DOHH2 (cell line): ENCODE measurements at regions not wholly inside any gene's neighbourhood (a gene's known extent, or its start where the extent isn't known, plus 50 kb on each side); places are given as distances from the start of the nearest gene placed in this dataset.

Source experiments
- H3F3A ChIP-seq: fragments of 200-600 bp; sonication (generic), shearing (Covaris generic); 2 replicates; pipeline ENCODE4 v1.6.0; 2016; ENCODE audit warnings: antibody characterized with exemption, mild to moderate bottlenecking; ENCODE audit not compliant: control insufficient read depth, insufficient read depth
- H3K27ac ChIP-seq: fragments of 200-600 bp; sonication (generic); 2 replicates; pipeline ENCODE4 v1.5.1; 2014; ENCODE audit warnings: low read depth, mild to moderate bottlenecking, low read length, moderate library complexity
- H3K27me3 ChIP-seq: fragments of 200-600 bp; sonication (generic); 2 replicates; pipeline ENCODE4 v1.6.1; 2014; ENCODE audit warnings: mild to moderate bottlenecking, low read length, mixed read lengths; ENCODE audit not compliant: control insufficient read depth
- H3K36me3 ChIP-seq: fragments of 200-600 bp; sonication (generic); 2 replicates; pipeline ENCODE4 v1.6.1; 2014; ENCODE audit warnings: mild to moderate bottlenecking, low read length, moderate library complexity, mixed read lengths; ENCODE audit not compliant: control insufficient read depth
- H3K4me1 ChIP-seq: fragments of 200-600 bp; sonication (generic); 2 replicates; pipeline ENCODE4 v1.6.1; 2014; ENCODE audit warnings: mild to moderate bottlenecking, low read length, mixed read lengths; ENCODE audit not compliant: control insufficient read depth
- H3K4me2 ChIP-seq: fragments of 200-600 bp; sonication (generic); 2 replicates; pipeline ENCODE4 v1.6.0; 2014; ENCODE audit warnings: mild to moderate bottlenecking, low read length, moderate library complexity
- H3K4me3 ChIP-seq: fragments of 200-600 bp; sonication (generic); 2 replicates; pipeline ENCODE4 v1.5.1; 2014; ENCODE audit warnings: mild to moderate bottlenecking, low read length, mixed read lengths
- H3K79me2 ChIP-seq: fragments of 200-600 bp; sonication (generic); 2 replicates; pipeline ENCODE4 v1.6.1; 2014; ENCODE audit warnings: mild to moderate bottlenecking, low read length, mixed read lengths; ENCODE audit not compliant: control insufficient read depth
- H3K9me2 ChIP-seq: fragments of 200-600 bp; sonication (generic); replicated peaks from 2 replicates; pipeline ENCODE4 v1.6.1; 2014; ENCODE audit warnings: mild to moderate bottlenecking, low read length, mixed read lengths; ENCODE audit not compliant: control insufficient read depth
- H3K9me3 ChIP-seq: fragments of 200-600 bp; sonication (generic); 2 replicates; pipeline ENCODE4 v1.6.1; 2014; ENCODE audit warnings: antibody characterized with exemption, low read length, mixed read lengths; ENCODE audit not compliant: control insufficient read depth, insufficient read depth
- H4K20me1 ChIP-seq: fragments of 200-600 bp; sonication (generic); 2 replicates; pipeline ENCODE4 v1.6.0; 2014; ENCODE audit warnings: low read depth, mild to moderate bottlenecking, antibody characterized with exemption, low read length, moderate library complexity; ENCODE audit not compliant: control insufficient read depth, insufficient read depth
- EZH2phosphoT487 ChIP-seq: fragments of 200-600 bp; sonication (generic); IDR thresholded peaks from 2 replicates; pipeline ENCODE4 v1.6.1; 2017; ENCODE audit warnings: borderline replicate concordance, mild to moderate bottlenecking, antibody characterized with exemption, low read length, moderate library complexity, mixed read lengths
- TF ChIP-seq, protein P1 (sequence below): fragments of 200-600 bp; sonication (generic); IDR thresholded peaks from one replicate; pipeline ENCODE4 v1.5.1; 2014; ENCODE audit warnings: antibody characterized with exemption, mild to moderate bottlenecking, low read depth, low read length; ENCODE audit not compliant: poor library complexity, severe bottlenecking

DNA sequence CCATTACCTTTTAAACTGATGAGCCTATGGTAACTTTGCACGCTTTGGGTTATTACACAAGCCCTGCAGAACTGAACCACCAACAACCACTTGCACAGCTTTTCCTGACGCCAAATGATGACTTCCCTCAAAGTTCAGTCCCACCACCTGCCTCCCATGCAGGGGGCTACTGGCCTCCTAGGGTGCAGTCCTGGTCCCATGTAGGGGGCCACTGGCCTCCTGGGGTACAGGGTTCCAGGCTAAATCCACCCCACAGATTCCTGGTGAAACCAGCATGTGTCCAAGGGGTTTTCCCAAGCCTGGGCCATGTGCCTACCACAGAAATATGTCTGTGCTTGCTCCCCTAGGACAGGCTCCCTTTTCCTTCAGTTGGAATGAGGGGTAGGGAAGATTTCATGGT, 73.4 kb upstream of the ZNF678 start:
- Histone ChIP-seq H3K9me3 (peaks cover 3% of the 10 kb centered on the region; the same call in 1 of the 2 replicates), H3K27me3 (no peaks in the 10 kb centered on the region), H3K9me2 (no peaks in the 10 kb centered on the region), H3K4me3 (no peak overlapping the region), H3K4me2 (no peak overlapping the region), H4K20me1 (no peaks in the 10 kb centered on the region), H3K27ac (no peak overlapping the region), H3K79me2 (no peaks in the 10 kb centered on the region), H3K4me1 (no peaks in the 10 kb centered on the region), H3K36me3 (no peaks in the 10 kb centered on the region), H3F3A (no peaks in the 10 kb centered on the region)
- TF ChIP-seq, protein P1, sequence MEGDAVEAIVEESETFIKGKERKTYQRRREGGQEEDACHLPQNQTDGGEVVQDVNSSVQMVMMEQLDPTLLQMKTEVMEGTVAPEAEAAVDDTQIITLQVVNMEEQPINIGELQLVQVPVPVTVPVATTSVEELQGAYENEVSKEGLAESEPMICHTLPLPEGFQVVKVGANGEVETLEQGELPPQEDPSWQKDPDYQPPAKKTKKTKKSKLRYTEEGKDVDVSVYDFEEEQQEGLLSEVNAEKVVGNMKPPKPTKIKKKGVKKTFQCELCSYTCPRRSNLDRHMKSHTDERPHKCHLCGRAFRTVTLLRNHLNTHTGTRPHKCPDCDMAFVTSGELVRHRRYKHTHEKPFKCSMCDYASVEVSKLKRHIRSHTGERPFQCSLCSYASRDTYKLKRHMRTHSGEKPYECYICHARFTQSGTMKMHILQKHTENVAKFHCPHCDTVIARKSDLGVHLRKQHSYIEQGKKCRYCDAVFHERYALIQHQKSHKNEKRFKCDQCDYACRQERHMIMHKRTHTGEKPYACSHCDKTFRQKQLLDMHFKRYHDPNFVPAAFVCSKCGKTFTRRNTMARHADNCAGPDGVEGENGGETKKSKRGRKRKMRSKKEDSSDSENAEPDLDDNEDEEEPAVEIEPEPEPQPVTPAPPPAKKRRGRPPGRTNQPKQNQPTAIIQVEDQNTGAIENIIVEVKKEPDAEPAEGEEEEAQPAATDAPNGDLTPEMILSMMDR, result no peak
- no peak for TF ChIP-seq EZH2phosphoT487

DNA sequence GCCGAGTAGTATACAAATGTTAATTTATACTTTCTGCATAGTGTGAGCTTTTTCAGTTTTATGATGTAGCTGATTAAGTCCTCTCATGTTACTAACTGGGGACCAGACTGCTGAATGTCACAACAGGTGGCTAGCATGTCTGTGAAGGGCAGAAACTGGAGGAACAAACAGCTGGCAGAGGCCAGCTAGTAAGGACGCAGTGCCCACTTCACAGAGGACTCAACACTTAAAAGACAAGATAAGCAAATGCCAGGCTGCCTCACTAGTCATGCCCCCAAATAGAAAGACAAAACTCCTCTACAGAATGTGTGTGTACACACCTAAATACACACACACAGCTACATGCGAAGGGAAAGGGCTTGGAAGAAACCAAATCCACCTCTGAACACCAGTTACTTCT, 73.8 kb upstream of the ZNF678 start:
- H3K36me3 ChIP-seq, result no peaks in the 10 kb centered on the region
- H3K4me2 ChIP-seq, result no peak overlapping the region
- no peak overlapping the region for H3K4me3 ChIP-seq
- TF ChIP-seq, protein P1, result no peak
- TF ChIP-seq EZH2phosphoT487, result no peak
- no peaks in the 10 kb centered on the region for H3K79me2 ChIP-seq
- no peaks in the 10 kb centered on the region for H3K9me2 ChIP-seq
- H3F3A ChIP-seq, result no peaks in the 10 kb centered on the region
- H3K4me1 ChIP-seq, result no peaks in the 10 kb centered on the region
- no peak overlapping the region for H3K27ac ChIP-seq
- H3K27me3 ChIP-seq, result no peaks in the 10 kb centered on the region
- no peaks in the 10 kb centered on the region for H4K20me1 ChIP-seq
- H3K9me3 ChIP-seq, result peaks cover 3% of the 10 kb centered on the region; the same call in 1 of the 2 replicates

DNA sequence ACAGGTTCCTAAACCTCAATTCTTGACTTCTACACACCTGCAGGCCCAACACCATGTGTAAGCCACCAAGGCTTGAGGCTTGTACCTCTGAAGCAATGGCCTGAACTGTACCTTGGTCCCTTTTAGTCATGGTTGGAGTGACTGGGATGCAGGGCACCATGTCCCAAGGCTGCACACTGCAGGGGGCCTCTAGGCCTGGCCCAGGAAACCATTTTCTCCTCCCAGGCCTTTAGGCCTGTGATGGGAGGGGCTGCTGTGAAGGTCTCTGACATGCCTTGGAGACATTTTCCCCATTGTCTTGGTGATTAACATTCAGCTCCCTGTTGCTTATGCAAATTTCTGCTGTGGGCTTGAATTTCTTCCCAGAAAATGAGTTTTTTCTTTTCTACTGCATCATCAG, 75.8 kb upstream of the ZNF678 start:
- H3K36me3 ChIP-seq, result no peaks in the 10 kb centered on the region
- no peaks in the 10 kb centered on the region for H3K4me1 ChIP-seq
- H3K27me3 ChIP-seq, result no peaks in the 10 kb centered on the region
- no peaks in the 10 kb centered on the region for H3K9me2 ChIP-seq
- H3K4me3 ChIP-seq, result no peak overlapping the region
- H4K20me1 ChIP-seq, result no peaks in the 10 kb centered on the region
- peaks cover 3% of the 10 kb centered on the region; the same call in 1 of the 2 replicates for H3K9me3 ChIP-seq
- H3F3A ChIP-seq, result no peaks in the 10 kb centered on the region
- no peak for TF ChIP-seq EZH2phosphoT487
- TF ChIP-seq, protein P1, result no peak
- H3K4me2 ChIP-seq, result no peak overlapping the region
- H3K27ac ChIP-seq, result no peak overlapping the region
- no peaks in the 10 kb centered on the region for H3K79me2 ChIP-seq

DNA sequence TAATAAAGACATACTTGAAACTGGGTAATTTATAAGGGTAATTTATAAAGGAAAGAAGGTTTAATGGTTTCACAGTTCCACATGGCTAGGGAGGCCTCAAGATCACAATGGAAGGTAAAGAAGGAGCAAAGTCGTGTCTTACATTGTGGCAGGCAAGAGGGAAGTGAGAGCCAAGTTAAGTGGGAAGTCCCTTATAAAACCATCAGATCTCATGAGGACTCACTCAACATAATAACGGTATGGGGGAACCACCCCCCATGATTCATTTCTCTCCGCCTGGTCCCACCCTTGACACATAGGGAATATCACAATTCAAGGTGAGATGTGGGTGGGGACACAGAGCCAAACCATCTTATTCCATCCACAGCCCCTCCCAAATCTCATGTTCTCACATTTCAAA, 76.8 kb upstream of the ZNF678 start:
- no peaks in the 10 kb centered on the region for H3K79me2 ChIP-seq
- TF ChIP-seq, protein P1, result no peak
- no peak for TF ChIP-seq EZH2phosphoT487

More for the DNA sequence above, 76.8 kb upstream of the ZNF678 start:
- H3K4me3 ChIP-seq, result no peak overlapping the region
- H3K27me3 ChIP-seq, result no peaks in the 10 kb centered on the region
- H3K9me2 ChIP-seq, result no peaks in the 10 kb centered on the region
- no peaks in the 10 kb centered on the region for H3K4me1 ChIP-seq
- H3K9me3 ChIP-seq, result peaks cover 3% of the 10 kb centered on the region; the same call in 1 of the 2 replicates
- H4K20me1 ChIP-seq, result no peaks in the 10 kb centered on the region
- H3K27ac ChIP-seq, result no peak overlapping the region
- no peak overlapping the region for H3K4me2 ChIP-seq
- H3F3A ChIP-seq, result no peaks in the 10 kb centered on the region
- H3K36me3 ChIP-seq, result no peaks in the 10 kb centered on the region
